Brain microvascular endothelial cell (primary cell): ENCODE measurements at regions not wholly inside any gene's neighbourhood (a gene's known extent, or its start where the extent isn't known, plus 50 kb on each side); places are given as distances from the start of the nearest gene placed in this dataset.

Source experiments
- DNase-seq: peaks from one replicate; pipeline ENCODE4 v3.0.0-alpha.2; 2020
- H3K27ac ChIP-seq: fragments of 250-450 bp; sonication (Bioruptor Pico); 2 replicates; pipeline ENCODE4 v1.5.1; 2020; ENCODE audit warnings: mild to moderate bottlenecking, moderate library complexity
- H3K27me3 ChIP-seq: fragments of 250-450 bp; sonication (Bioruptor Pico); replicated peaks from 2 replicates; pipeline ENCODE4 v1.5.1; 2020; ENCODE audit warnings: mild to moderate bottlenecking
- H3K36me3 ChIP-seq: fragments of 250-450 bp; sonication (Bioruptor Pico); replicated peaks from 2 replicates; pipeline ENCODE4 v1.5.1; 2020; ENCODE audit warnings: mild to moderate bottlenecking
- H3K4me3 ChIP-seq: 2 replicates; pipeline ENCODE4 v1.5.1; 2011; ENCODE audit warnings: low read depth, mild to moderate bottlenecking, control low read depth, low read length, moderate library complexity
- CTCF ChIP-seq: IDR thresholded peaks from 2 replicates; pipeline ENCODE4 v1.5.1; 2011; ENCODE audit warnings: low read depth, mild to moderate bottlenecking, moderate library complexity, low read length, control low read depth, inconsistent platforms; ENCODE audit errors: missing control alignments
- in situ Hi-C: cut with HindIII; loops from 2 replicates; pipeline ENCODE4 v1.10.0; 2017; ENCODE audit warnings: low sequenced_read_pairs, low pct_ligation_motif_present

GRCh38 chr17:77906377-77906871, 52.1 kb upstream of the TNRC6C start:
- H3K27me3 ChIP-seq = peaks cover 19% of the 10 kb centered on the region
- DNase-seq = no peak
- no peaks in the 10 kb centered on the region for H3K36me3 ChIP-seq
- in situ Hi-C loops = no loop called here
- no peak for TF ChIP-seq CTCF
- H3K4me3 ChIP-seq = no peak overlapping the region
- no peak overlapping the region for H3K27ac ChIP-seq

GRCh38 chr17:77907497-77908461, 50.7 kb upstream of the TNRC6C start:
- DNase-seq = no peak
- H3K4me3 ChIP-seq = no peak overlapping the region
- peaks cover 19% of the 10 kb centered on the region for H3K27me3 ChIP-seq
- no peak for TF ChIP-seq CTCF
- in situ Hi-C loops = no loop called here
- no peaks in the 10 kb centered on the region for H3K36me3 ChIP-seq
- H3K27ac ChIP-seq = no peak overlapping the region

GRCh38 chr17:77908501-77908900, 50.0 kb upstream of the TNRC6C start:
- DNase-seq = no peak
- Histone ChIP-seq H3K27me3 (peaks cover 15% of the 10 kb centered on the region), H3K27ac (no peak overlapping the region), H3K4me3 (no peak overlapping the region), H3K36me3 (no peaks in the 10 kb centered on the region)
- in situ Hi-C loops = no loop called here
- no peak for TF ChIP-seq CTCF
